H9 (cell line): ENCODE measurements at regions not wholly inside any gene's neighbourhood (a gene's known extent, or its start where the extent isn't known, plus 50 kb on each side); places are given as distances from the start of the nearest gene placed in this dataset.

Experiments
- DNase-seq: peaks from one replicate; pipeline ENCODE4 v3.0.0-alpha.2; 2017
- H2AFZ ChIP-seq: one replicate; pipeline ENCODE4 v1.6.1; 2013; ENCODE audit warnings: mild to moderate bottlenecking, low read length, control low read depth, moderate library complexity
- H2AK5ac ChIP-seq: 2 replicates; pipeline ENCODE4 v1.6.1; 2013; ENCODE audit warnings: low read length, control low read depth, mixed read lengths; ENCODE audit not compliant: insufficient read length
- H2BK120ac ChIP-seq: one replicate; pipeline ENCODE4 v1.6.1; 2013; ENCODE audit warnings: low read depth, mild to moderate bottlenecking, low read length, control low read depth, inconsistent platforms; ENCODE audit not compliant: poor library complexity, severe bottlenecking
- H2BK12ac ChIP-seq: 2 replicates; pipeline ENCODE4 v1.6.1; 2013; ENCODE audit warnings: low read length, control low read depth, mixed read lengths, low read depth; ENCODE audit not compliant: insufficient read length
- H2BK15ac ChIP-seq: 2 replicates; pipeline ENCODE4 v1.6.1; 2013; ENCODE audit warnings: low read depth, low read length, control low read depth
- H2BK20ac ChIP-seq: one replicate; pipeline ENCODE4 v1.6.1; 2013; ENCODE audit warnings: low read depth, mild to moderate bottlenecking, low read length, control low read depth, inconsistent platforms; ENCODE audit not compliant: poor library complexity, severe bottlenecking
- H2BK5ac ChIP-seq: 2 replicates; pipeline ENCODE4 v1.6.1; 2013; ENCODE audit warnings: low read length, control low read depth, mixed read lengths; ENCODE audit not compliant: insufficient read length
- H3K14ac ChIP-seq: 2 replicates; pipeline ENCODE4 v1.6.1; 2013; ENCODE audit warnings: low read length, control low read depth; ENCODE audit not compliant: insufficient read depth
- H3K18ac ChIP-seq: 2 replicates; pipeline ENCODE4 v1.6.1; 2013; ENCODE audit warnings: low read depth, mild to moderate bottlenecking, mixed read lengths, low read length, control low read depth; ENCODE audit not compliant: insufficient read length
- H3K23ac ChIP-seq: 2 replicates; pipeline ENCODE4 v1.6.1; 2013; ENCODE audit warnings: low read length, control low read depth, mixed read lengths, low read depth; ENCODE audit not compliant: insufficient read length
- H3K23me2 ChIP-seq: 2 replicates; pipeline ENCODE4 v1.6.1; 2013; ENCODE audit warnings: low read depth, mild to moderate bottlenecking, mixed read lengths, low read length, control low read depth; ENCODE audit not compliant: insufficient read length, poor library complexity, severe bottlenecking
- H3K27ac ChIP-seq: 2 replicates; pipeline ENCODE4 v1.5.1; 2013; ENCODE audit warnings: low read length, control low read depth, mixed read lengths, low read depth; ENCODE audit not compliant: insufficient read length
- H3K27me3 ChIP-seq: 2 replicates; pipeline ENCODE4 v1.6.1; 2013; ENCODE audit warnings: low read length, control low read depth, inconsistent platforms; ENCODE audit not compliant: insufficient read depth
- H3K4ac ChIP-seq: 2 replicates; pipeline ENCODE4 v1.6.1; 2013; ENCODE audit warnings: low read depth, mild to moderate bottlenecking, control low read depth, inconsistent platforms, low read length, moderate library complexity
- H3K4me1 ChIP-seq: 2 replicates; pipeline ENCODE4 v1.6.1; 2013; ENCODE audit warnings: low read length, control low read depth, inconsistent platforms; ENCODE audit not compliant: insufficient read depth
- H3K4me2 ChIP-seq: 2 replicates; pipeline ENCODE4 v1.6.1; 2013; ENCODE audit warnings: low read length, control low read depth, mixed read lengths; ENCODE audit not compliant: insufficient read length, insufficient read depth
- H3K56ac ChIP-seq: 2 replicates; pipeline ENCODE4 v1.6.1; 2013; ENCODE audit warnings: low read depth, mild to moderate bottlenecking, mixed read lengths, low read length, control low read depth; ENCODE audit not compliant: insufficient read length
- H3K79me1 ChIP-seq: 2 replicates; pipeline ENCODE4 v1.6.1; 2013; ENCODE audit warnings: low read depth, mild to moderate bottlenecking, moderate library complexity, low read length, control low read depth, inconsistent platforms; ENCODE audit not compliant: insufficient read depth, poor library complexity, severe bottlenecking
- H3K79me2 ChIP-seq: 2 replicates; pipeline ENCODE4 v1.6.1; 2013; ENCODE audit warnings: low read length, control low read depth, inconsistent platforms; ENCODE audit not compliant: insufficient read depth
- H3K9ac ChIP-seq: 2 replicates; pipeline ENCODE4 v1.6.1; 2013; ENCODE audit warnings: low read length, control low read depth, mixed read lengths; ENCODE audit not compliant: insufficient read length; ENCODE audit errors: extremely low read depth
- H3K9me3 ChIP-seq: one replicate; pipeline ENCODE4 v1.6.1; 2013; ENCODE audit warnings: low read depth, low read length, inconsistent platforms; ENCODE audit not compliant: control insufficient read depth
- H3T11ph ChIP-seq: one replicate; pipeline ENCODE4 v1.6.1; 2013; ENCODE audit warnings: mild to moderate bottlenecking, low read length, control low read depth, inconsistent platforms
- H4K20me1 ChIP-seq: one replicate; pipeline ENCODE4 v1.6.1; 2013; ENCODE audit not compliant: control insufficient read depth, insufficient read length, insufficient read depth
- H4K5ac ChIP-seq: 2 replicates; pipeline ENCODE4 v1.6.1; 2013; ENCODE audit warnings: low read depth, mild to moderate bottlenecking, mixed read lengths, low read length, control low read depth; ENCODE audit not compliant: insufficient read length
- H4K8ac ChIP-seq: replicated peaks from 2 replicates; pipeline ENCODE4 v1.6.1; 2013; ENCODE audit warnings: low read length, control low read depth, mixed read lengths, low read depth; ENCODE audit not compliant: insufficient read length
- H4K91ac ChIP-seq: 2 replicates; pipeline ENCODE4 v1.6.1; 2013; ENCODE audit warnings: low read depth, mild to moderate bottlenecking, moderate library complexity, mixed read lengths, low read length, control low read depth; ENCODE audit not compliant: insufficient read length
- H3K27ac Mint-ChIP-seq, 3 experiments: 2 replicates in 2 of 3; 3 replicates in 1 of 3; pipeline ENCODE4 v1.8.0; 2020 to 2021; ENCODE audit warnings: mixed read lengths in 3 of 3, mild to moderate bottlenecking in 1 of 3, moderate library complexity in 1 of 3
- H3K27me3 Mint-ChIP-seq: 2 replicates; pipeline ENCODE4 v1.8.0; 2021; ENCODE audit warnings: low read depth, mild to moderate bottlenecking, moderate library complexity, mixed read lengths
- H3K36me3 Mint-ChIP-seq, 3 experiments: 2 replicates in 2 of 3; 3 replicates in 1 of 3; pipeline ENCODE4 v1.8.0; 2020 to 2021; ENCODE audit warnings: low read depth in 3 of 3, mixed read lengths in 3 of 3; ENCODE audit not compliant: insufficient read depth in 1 of 3
- H3K4me1 Mint-ChIP-seq, 2 experiments: 2 replicates each; pipeline ENCODE4 v1.8.0; 2020; ENCODE audit warnings: mixed read lengths in 2 of 2
- H3K4me3 Mint-ChIP-seq, 2 experiments: 2 replicates in 1 of 2; 3 replicates in 1 of 2; pipeline ENCODE4 v1.8.0; 2020 to 2021; ENCODE audit warnings: mild to moderate bottlenecking in 2 of 2, mixed read lengths in 2 of 2, moderate library complexity in 1 of 2
- H3K9me3 Mint-ChIP-seq, 2 experiments: 2 replicates in 1 of 2; 3 replicates in 1 of 2; pipeline ENCODE4 v1.8.0; 2020; ENCODE audit warnings: mild to moderate bottlenecking in 2 of 2, mixed read lengths in 2 of 2, moderate library complexity in 1 of 2
- CTCF ChIP-seq: fragments of 200-600 bp; sonication (generic); conservative IDR thresholded peaks from 3 replicates; pipeline ENCODE4 v1.8.0; 2021; ENCODE audit warnings: antibody characterized with exemption, mild to moderate bottlenecking
- WGBS: extraction: QIAGEN DNeasy Blood & Tissue Kit; methylation state at CpG from one replicate; pipeline ENCODE4 v1.1.7; 2013; ENCODE audit warnings: missing lambda C conversion rate, low lambda C conversion rate, mixed read lengths; ENCODE audit not compliant: insufficient read length; ENCODE audit errors: extremely low coverage; 5-methylcytosine and 5-hydroxymethylcytosine counted together

GRCh38 chr10:3331690-3332230, 159.2 kb upstream of the PITRM1 start:
- no peaks in the 10 kb centered on the region for H4K20me1 ChIP-seq
- Mint-ChIP-seq H3K4me1 (peaks cover 34 to 40% of the 10 kb centered on the region in 2 experiments), H3K27ac (no peak overlapping the region; a peak in 1 of 7 replicates), H3K9me3 (no peaks in the 10 kb centered on the region), H3K4me3 (no peak overlapping the region), H3K36me3 (no peaks in the 10 kb centered on the region), H3K27me3 (peaks cover 2% of the 10 kb centered on the region)
- no peaks in the 10 kb centered on the region; the same call in 1 of the 2 replicates for H3K27me3 ChIP-seq
- H2BK12ac ChIP-seq, result no peak overlapping the region
- no peak overlapping the region for H4K8ac ChIP-seq
- no peak overlapping the region for H3K18ac ChIP-seq
- no peaks in the 10 kb centered on the region for H3K79me2 ChIP-seq
- no peak overlapping the region for H2BK120ac ChIP-seq
- no peak overlapping the region for H4K5ac ChIP-seq
- H2BK15ac ChIP-seq, result no peak overlapping the region
- no peak for DNase-seq
- peaks cover 6% of the 10 kb centered on the region; the same call in 1 of the 2 replicates for H3K4me1 ChIP-seq
- H3K9me3 ChIP-seq, result no peaks in the 10 kb centered on the region
- H3K23ac ChIP-seq, result no peak overlapping the region
- no peak overlapping the region for H2BK5ac ChIP-seq
- TF ChIP-seq CTCF, result no peak
- no CpG with 5 or more reads among the region's 23 CpGs for WGBS
- H3T11ph ChIP-seq, result no peak overlapping the region
- no peak overlapping the region for H3K4me2 ChIP-seq
- no peak overlapping the region for H3K27ac ChIP-seq
- H2AFZ ChIP-seq, result no peak overlapping the region
- H3K56ac ChIP-seq, result no peak overlapping the region
- no peak overlapping the region for H3K9ac ChIP-seq
- no peaks in the 10 kb centered on the region for H3K79me1 ChIP-seq
- H3K23me2 ChIP-seq, result no peaks in the 10 kb centered on the region
- H2BK20ac ChIP-seq, result no peak overlapping the region
- no peak overlapping the region for H2AK5ac ChIP-seq
- H3K14ac ChIP-seq, result no peak overlapping the region
- no peak overlapping the region for H4K91ac ChIP-seq
- H3K4ac ChIP-seq, result no peak overlapping the region
